Neural crest cell (in vitro differentiated cells): ENCODE measurements at regions not wholly inside any gene's neighbourhood (a gene's known extent, or its start where the extent isn't known, plus 50 kb on each side); places are given as distances from the start of the nearest gene placed in this dataset.

Experiments
- DNase-seq: peaks from one replicate; pipeline ENCODE4 v3.0.0; 2021; ENCODE audit warnings: low read depth, mixed read lengths, low spot score
- H3K27ac Mint-ChIP-seq: one replicate; pipeline ENCODE4 v1.8.0; 2021; ENCODE audit warnings: mild to moderate bottlenecking, mixed read lengths; ENCODE audit not compliant: unreplicated experiment
- H3K27me3 Mint-ChIP-seq: 2 replicates; pipeline ENCODE4 v1.8.0; 2021; ENCODE audit warnings: low read depth, mild to moderate bottlenecking, mixed read lengths
- H3K36me3 Mint-ChIP-seq: 2 replicates; pipeline ENCODE4 v1.8.0; 2021; ENCODE audit warnings: low read depth, mild to moderate bottlenecking, mixed read lengths
- H3K4me1 Mint-ChIP-seq: 2 replicates; pipeline ENCODE4 v1.8.0; 2021; ENCODE audit warnings: mixed read lengths
- H3K4me3 Mint-ChIP-seq: one replicate; pipeline ENCODE4 v1.8.0; 2021; ENCODE audit warnings: mild to moderate bottlenecking, mixed read lengths
- H3K9me3 Mint-ChIP-seq: 2 replicates; pipeline ENCODE4 v1.8.0; 2021; ENCODE audit warnings: mixed read lengths
- CTCF ChIP-seq: fragments of 200-600 bp; sonication (generic); conservative IDR thresholded peaks from 2 replicates; pipeline ENCODE4 v1.5.0; 2021; ENCODE audit warnings: antibody characterized with exemption, mild to moderate bottlenecking

- no peak overlapping the region for H3K4me3 Mint-ChIP-seq
- peaks cover 11% of the 10 kb centered on the region for H3K9me3 Mint-ChIP-seq
- no peak for TF ChIP-seq CTCF
- peaks cover 10% of the 10 kb centered on the region for H3K36me3 Mint-ChIP-seq
- no peak for DNase-seq
- H3K4me1 Mint-ChIP-seq, result no peaks in the 10 kb centered on the region
- no peaks in the 10 kb centered on the region for H3K27me3 Mint-ChIP-seq
- no peak overlapping the region for H3K27ac Mint-ChIP-seq
These were observed 153.2 kb upstream of the THBS2 start for GRCh38 chr6:169406804-169407203.

- Mint-ChIP-seq H3K27ac (no peak overlapping the region), H3K9me3 (peaks cover 11% of the 10 kb centered on the region), H3K4me3 (no peak overlapping the region), H3K27me3 (no peaks in the 10 kb centered on the region), H3K36me3 (peaks cover 10% of the 10 kb centered on the region), H3K4me1 (no peaks in the 10 kb centered on the region)
- no peak for DNase-seq
- no peak for TF ChIP-seq CTCF
These were observed 152.4 kb upstream of the THBS2 start for GRCh38 chr6:169406034-169406433.

GRCh38 chr6:169404828-169405227 is 151.2 kb upstream of the THBS2 start:
- no peak overlapping the region for H3K27ac Mint-ChIP-seq
- H3K4me1 Mint-ChIP-seq, result no peaks in the 10 kb centered on the region
- no peak overlapping the region for H3K4me3 Mint-ChIP-seq
- peaks cover 5% of the 10 kb centered on the region for H3K9me3 Mint-ChIP-seq
- H3K36me3 Mint-ChIP-seq, result peaks cover 6% of the 10 kb centered on the region
- DNase-seq, result no peak
- no peak for TF ChIP-seq CTCF
- no peaks in the 10 kb centered on the region for H3K27me3 Mint-ChIP-seq

GRCh38 chr6:169398342-169399105 is 144.9 kb upstream of the THBS2 start:
- H3K36me3 Mint-ChIP-seq, result no peaks in the 10 kb centered on the region
- TF ChIP-seq CTCF, result no peak
- DNase-seq, result no peak
- H3K4me3 Mint-ChIP-seq, result no peak overlapping the region
- peak overlapping the region; percentile 68 for H3K27ac Mint-ChIP-seq
- no peaks in the 10 kb centered on the region for H3K9me3 Mint-ChIP-seq
- H3K27me3 Mint-ChIP-seq, result no peaks in the 10 kb centered on the region
- peaks cover 4% of the 10 kb centered on the region for H3K4me1 Mint-ChIP-seq

- H3K36me3 Mint-ChIP-seq, result no peaks in the 10 kb centered on the region
- H3K9me3 Mint-ChIP-seq, result no peaks in the 10 kb centered on the region
- no peak for DNase-seq
- no peak for TF ChIP-seq CTCF
- no peak overlapping the region for H3K4me3 Mint-ChIP-seq
- no peaks in the 10 kb centered on the region for H3K27me3 Mint-ChIP-seq
- H3K4me1 Mint-ChIP-seq, result peaks cover 4% of the 10 kb centered on the region
- no peak overlapping the region for H3K27ac Mint-ChIP-seq
These were observed 144.0 kb upstream of the THBS2 start for GRCh38 chr6:169397684-169398083.
